GM23248 (cell line): ENCODE measurements at regions not wholly inside any gene's neighbourhood (a gene's known extent, or its start where the extent isn't known, plus 50 kb on each side); places are given as distances from the start of the nearest gene placed in this dataset.

Experiments
- EZH2 ChIP-seq: fragments of 200-600 bp; sonication (generic); IDR thresholded peaks from 2 replicates; pipeline ENCODE4 v1.6.1; 2018; ENCODE audit warnings: antibody characterized with exemption, mild to moderate bottlenecking; ENCODE audit not compliant: insufficient read depth, poor library complexity, severe bottlenecking
- EZH2phosphoT487 ChIP-seq: fragments of 200-600 bp; sonication (generic); IDR thresholded peaks from 2 replicates; pipeline ENCODE4 v1.6.1; 2018; ENCODE audit warnings: antibody characterized with exemption, moderate library complexity, mild to moderate bottlenecking, low read depth; ENCODE audit not compliant: insufficient read depth

- TF ChIP-seq EZH2phosphoT487 (no peak), EZH2 (no peak)
Measured at GRCh38 chr4:111410571-111410970, 734.7 kb upstream of the FAM241A start.
